GM12878 (cell line): ENCODE measurements at regions not wholly inside any gene's neighbourhood (a gene's known extent, or its start where the extent isn't known, plus 50 kb on each side); places are given as distances from the start of the nearest gene placed in this dataset.
"Not testable (repeated sequence)": the region's sequence is repeated elsewhere in the genome, so short reads cannot be mapped to it uniquely, and the experiment has no call there.

Experiments
- ATAC-seq: fragments of 200-7000 bp; cut with Tn5 transposase; 3 replicates; pipeline ENCODE4 v1.9.1; 2020; ENCODE audit warnings: mild to moderate bottlenecking, moderate library complexity
- BruUV-seq: library from RNA; stranded (reverse); fragments of 400-500 nt; replicated peaks from 2 replicates; lab custom pipeline; 2021; lab: Mats Ljungman, UMichigan
- CTCF ChIA-PET: fragments of 300-600 bp; sonication (Branson Sonifier 250); formaldehyde crosslinking; extraction: SDS; loops from one replicate; lab custom pipeline; 2021; ENCODE audit warnings: inconsistent platforms; lab: Yijun Ruan, JAX
- POLR2A ChIA-PET: fragments of 350-600 bp; formaldehyde crosslinking; extraction: SDS; loops from one replicate; lab custom pipeline; 2021; ENCODE audit warnings: inconsistent platforms; lab: Charles Lee
- RAD21 ChIA-PET: fragments of 300-600 bp; sonication (Branson Sonifier 250); formaldehyde crosslinking; loops from one replicate; lab custom pipeline; 2023; ENCODE audit warnings: antibody characterized with exemption; ENCODE audit not compliant: unreplicated experiment; lab: Charles Lee
- SMC1A ChIA-PET: fragments of 300-600 bp; sonication (Branson Sonifier 250); formaldehyde crosslinking; loops from one replicate; lab custom pipeline; 2023; ENCODE audit not compliant: unreplicated experiment, uncharacterized antibody; lab: Charles Lee
- DNase-seq: peaks from one replicate; pipeline ENCODE4 v3.0.0-alpha.2; 2011; ENCODE audit warnings: low read depth, low spot score
- FAIRE-seq: peaks from 3 replicates; lab custom pipeline; 2011; peaks lifted over from hg19 to GRCh38; lab: Jason Lieb, UNC
- H2AFZ ChIP-seq: 2 replicates; pipeline ENCODE4 v1.6.0; 2011; ENCODE audit warnings: low read depth, low read length, control low read depth; ENCODE audit not compliant: control insufficient read depth
- H3K27ac ChIP-seq: 2 replicates; pipeline ENCODE4 v1.5.1; 2011; ENCODE audit warnings: control low read depth; ENCODE audit not compliant: control insufficient read depth, insufficient read depth
- H3K27me3 ChIP-seq, 2 experiments: replicated peaks in 1 of 2; 2 replicates each; pipeline versions ENCODE4 v1.6.0 to v1.6.1; 2011; ENCODE audit warnings: low read length in 1 of 2; ENCODE audit not compliant: control insufficient read depth in 2 of 2, insufficient read depth in 2 of 2
- H3K36me3 ChIP-seq, 2 experiments: 2 replicates each; pipeline ENCODE4 v1.5.1; 2011; ENCODE audit warnings: low read length in 1 of 2; ENCODE audit not compliant: control insufficient read depth in 2 of 2, insufficient read depth in 2 of 2
- H3K4me1 ChIP-seq: 2 replicates; pipeline ENCODE4 v1.6.1; 2011; ENCODE audit warnings: mild to moderate bottlenecking, low read length, moderate library complexity, mixed read lengths; ENCODE audit not compliant: control insufficient read depth, insufficient read depth
- H3K4me2 ChIP-seq: 2 replicates; pipeline ENCODE4 v1.6.0; 2011; ENCODE audit warnings: control low read depth; ENCODE audit not compliant: control insufficient read depth, insufficient read depth
- H3K4me3 ChIP-seq: fragments of 200-600 bp; sonication (generic); 2 replicates; pipeline ENCODE4 v1.5.1; 2016
- H3K79me2 ChIP-seq: 2 replicates; pipeline ENCODE4 v1.6.0; 2011; ENCODE audit warnings: low read length; ENCODE audit not compliant: control insufficient read depth, insufficient read depth
- H3K9ac ChIP-seq: 2 replicates; pipeline ENCODE4 v1.8.0; 2011; ENCODE audit warnings: low read length, control low read depth, mixed read lengths; ENCODE audit not compliant: control insufficient read depth, insufficient read depth
- H3K9me3 ChIP-seq: replicated peaks from 3 replicates; pipeline ENCODE4 v1.5.1; 2011; ENCODE audit warnings: mild to moderate bottlenecking, low read length; ENCODE audit not compliant: control insufficient read depth, insufficient read depth
- H4K20me1 ChIP-seq: 2 replicates; pipeline ENCODE4 v1.6.0; 2011; ENCODE audit not compliant: control insufficient read depth, insufficient read depth
- ATF7 ChIP-seq: fragments of 450-650 bp; IDR thresholded peaks from 2 replicates; pipeline ENCODE4 v1.6.1; 2016; ENCODE audit warnings: low read depth, mild to moderate bottlenecking
- CBX3 ChIP-seq: fragments of 200-600 bp; sonication (generic); IDR thresholded peaks from 2 replicates; pipeline ENCODE4 v1.6.1; 2016; ENCODE audit warnings: low read depth, borderline replicate concordance
- EZH2 ChIP-seq: IDR thresholded peaks from 2 replicates; pipeline ENCODE4 v1.6.1; 2012; ENCODE audit warnings: low read depth, mild to moderate bottlenecking, control low read depth, inconsistent platforms, low read length, borderline replicate concordance; ENCODE audit not compliant: control insufficient read depth
- FOS ChIP-seq: IDR thresholded peaks from 3 replicates; pipeline ENCODE4 v1.6.1; 2011; ENCODE audit warnings: borderline replicate concordance; ENCODE audit not compliant: insufficient read length; ENCODE audit errors: extremely low read depth
- HDGF ChIP-seq: fragments of 450-650 bp; IDR thresholded peaks from 2 replicates; pipeline ENCODE4 v1.6.1; 2016; ENCODE audit warnings: antibody characterized with exemption
- JUNB ChIP-seq: IDR thresholded peaks from 2 replicates; pipeline ENCODE4 v1.6.1; 2016; ENCODE audit warnings: antibody characterized with exemption, mild to moderate bottlenecking
- LARP7 ChIP-seq: fragments of 450-650 bp; IDR thresholded peaks from 2 replicates; pipeline ENCODE4 v1.6.1; 2017; ENCODE audit warnings: mild to moderate bottlenecking
- NR2C1 ChIP-seq: fragments of 450-650 bp; IDR thresholded peaks from 2 replicates; pipeline ENCODE4 v1.6.1; 2017; ENCODE audit warnings: antibody characterized with exemption, mild to moderate bottlenecking, moderate library complexity
- RFX5 ChIP-seq: IDR thresholded peaks from 2 replicates; pipeline ENCODE4 v1.6.1; 2011; ENCODE audit warnings: low read depth, low read length, improper control_type of control experiment
- TAF1 ChIP-seq: IDR thresholded peaks from 2 replicates; pipeline ENCODE4 v1.6.1; 2011; ENCODE audit warnings: mild to moderate bottlenecking, low read depth, low read length, borderline replicate concordance
- WRNIP1 ChIP-seq: IDR thresholded peaks from 2 replicates; pipeline ENCODE4 v1.6.1; 2011; ENCODE audit warnings: low read depth, low read length, improper control_type of control experiment, borderline replicate concordance
- WGBS: methylation state at CpG from one replicate; pipeline ENCODE4 v1.1.6; 2016; ENCODE audit warnings: low lambda C conversion rate; ENCODE audit not compliant: insufficient replicate concordance, insufficient coverage; ENCODE audit errors: missing lambda C conversion rate; 5-methylcytosine and 5-hydroxymethylcytosine counted together
- in situ Hi-C: fragments of 300-500 bp; cut with MboI; formaldehyde crosslinking; loops from 9 replicates; pipeline ENCODE4 v1.14.3; 2018; ENCODE audit warnings: mixed read lengths
- intact Hi-C: fragments of 100-400 bp; cut with micrococcal nuclease; formaldehyde crosslinking; loops from one replicate; pipeline ENCODE4 v1.14.2; 2022; ENCODE audit not compliant: unreplicated experiment

GRCh38 chr15:84387086-84387485, 151.5 kb downstream of the GOLGA6L4 start (continued):
- TF ChIP-seq HDGF (no peak), CBX3 (no peak), RFX5 (no peak), NR2C1 (no peak), ATF7 (no peak), TAF1 (no peak), JUNB (no peak), WRNIP1 (no peak), LARP7 (no peak), EZH2 (no peak), FOS (no peak)

DNA sequence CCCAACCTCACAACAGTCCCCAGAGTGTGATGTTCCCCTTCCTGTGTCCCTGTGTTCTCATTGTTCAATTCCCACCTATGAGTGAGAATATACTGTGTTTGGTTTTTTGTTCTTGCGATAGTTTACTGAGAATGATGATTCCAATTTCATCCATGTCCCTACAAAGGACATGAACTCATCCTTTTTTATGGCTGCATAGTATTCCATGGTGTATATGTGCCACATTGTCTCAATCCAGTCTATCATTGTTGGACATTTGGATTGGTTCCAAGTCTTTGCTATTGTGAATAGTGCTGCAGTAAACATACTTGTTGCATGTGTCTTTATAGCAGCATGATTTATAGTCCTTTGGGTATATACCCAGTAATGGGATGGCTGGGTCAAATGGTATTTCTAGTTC, 152.6 kb downstream of the GOLGA6L4 start:
- FAIRE-seq, H2AFZ ChIP-seq, H3K9ac ChIP-seq, RAD21 ChIA-PET, SMC1A ChIA-PET, H3K4me1 ChIP-seq, H3K9me3 ChIP-seq, BruUV-seq, H3K27ac ChIP-seq, DNase-seq, H4K20me1 ChIP-seq, H3K79me2 ChIP-seq, CTCF ChIA-PET, H3K27me3 ChIP-seq, POLR2A ChIA-PET, H3K4me2 ChIP-seq, intact Hi-C loops, ATAC-seq, H3K36me3 ChIP-seq, H3K4me3 ChIP-seq, in situ Hi-C loops: not testable (repeated sequence)
- WGBS: 18% methylated on average over 1 of the region's 1 CpG

DNA sequence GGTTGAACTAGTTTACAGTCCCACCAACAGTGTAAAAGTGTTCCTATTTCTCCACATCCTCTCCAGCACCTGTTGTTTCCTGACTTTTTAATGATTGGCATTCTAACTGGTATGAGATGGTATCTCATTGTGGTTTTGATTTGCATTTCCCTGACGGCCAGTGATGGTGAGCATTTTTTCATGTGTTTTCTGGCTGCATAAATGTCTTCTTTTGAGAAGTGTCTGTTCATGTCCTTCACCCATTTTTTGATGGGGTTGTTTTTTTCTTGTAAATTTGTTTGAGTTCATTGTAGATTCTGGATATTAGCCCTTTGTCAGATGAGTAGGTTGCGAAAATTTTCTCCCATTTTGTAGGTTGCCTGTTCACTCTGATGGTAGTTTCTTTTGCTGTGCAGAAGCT, 153.1 kb downstream of the GOLGA6L4 start:
- H3K4me2 ChIP-seq, H4K20me1 ChIP-seq, DNase-seq, H3K4me1 ChIP-seq, H3K4me3 ChIP-seq, BruUV-seq, POLR2A ChIA-PET, H3K9me3 ChIP-seq, H3K27me3 ChIP-seq, intact Hi-C loops, FAIRE-seq, H3K27ac ChIP-seq, CTCF ChIA-PET, in situ Hi-C loops, H2AFZ ChIP-seq, ATAC-seq, H3K36me3 ChIP-seq, H3K9ac ChIP-seq, SMC1A ChIA-PET, RAD21 ChIA-PET, H3K79me2 ChIP-seq: not testable (repeated sequence)
- WGBS: 0% methylated on average over 1 of the region's 2 CpGs

DNA sequence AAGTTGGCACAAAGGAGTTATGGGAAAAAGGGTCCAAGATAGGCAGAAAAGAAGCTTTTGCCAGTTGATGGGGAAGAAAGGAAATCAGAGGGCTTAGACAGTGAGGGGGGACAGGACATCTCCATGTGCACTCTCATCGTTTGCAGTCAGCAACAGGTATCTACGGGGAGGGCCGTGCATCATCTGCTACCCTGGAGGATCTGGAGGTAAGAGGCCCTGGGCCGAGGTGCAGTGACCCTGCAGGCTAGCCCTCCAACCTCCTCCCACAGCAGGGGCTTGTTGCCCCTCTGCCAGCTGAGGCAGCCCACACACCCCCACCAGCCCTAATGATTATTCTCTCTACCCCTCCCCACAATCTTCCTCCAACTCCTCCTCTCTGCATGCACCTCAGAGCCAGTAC, 154.8 kb downstream of the GOLGA6L4 start:
- DNase-seq, H3K36me3 ChIP-seq, H3K4me3 ChIP-seq, BruUV-seq, CTCF ChIA-PET, in situ Hi-C loops, H3K9ac ChIP-seq, POLR2A ChIA-PET, H3K27me3 ChIP-seq, SMC1A ChIA-PET, H4K20me1 ChIP-seq, FAIRE-seq, H3K9me3 ChIP-seq, H2AFZ ChIP-seq, H3K4me2 ChIP-seq, H3K4me1 ChIP-seq, intact Hi-C loops, H3K27ac ChIP-seq, RAD21 ChIA-PET, ATAC-seq, H3K79me2 ChIP-seq: not testable (repeated sequence)
- 2% methylated on average over 4 of the region's 4 CpGs for WGBS
